ENCODE measurements at regions not wholly inside any gene's neighbourhood (a gene's known extent, or its start where the extent isn't known, plus 50 kb on each side); places are given as distances from the start of the nearest gene placed in this dataset.
"Not testable (repeated sequence)": the region's sequence is repeated elsewhere in the genome, so short reads cannot be mapped to it uniquely, and the experiment has no call there.

DNA sequence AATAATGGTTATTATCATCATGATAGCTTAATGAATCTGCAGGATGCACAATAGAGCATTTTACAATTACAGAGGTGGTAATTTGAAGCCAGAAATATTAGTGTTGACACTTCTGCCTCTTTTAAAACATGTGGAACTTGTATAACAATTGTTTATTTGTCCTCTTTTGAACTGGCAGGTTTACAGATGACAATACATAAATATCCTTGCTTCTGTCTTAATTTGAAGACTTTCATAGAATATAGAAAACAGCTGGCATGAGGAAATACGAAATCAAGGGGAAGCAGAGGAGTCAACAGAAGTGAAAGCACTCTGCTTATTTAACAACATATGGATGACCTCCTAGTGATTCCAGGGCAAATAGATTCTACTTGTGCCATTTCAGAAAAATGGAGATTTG lies 270.5 kb upstream of the SGO1 start:
- no peaks in the 10 kb centered on the region for H3K36me3 ChIP-seq (ENCODE audit: control insufficient read depth in 4 of 4, insufficient read depth in 4 of 4, low read length in 3 of 4)
- ChIA-PET CTCF (no interaction called here), POLR2A (interaction anchor here (0.7 kb wide), 1 partner anchor 1957 kb away, joined by 4 read pairs; no protein-coding TSS in a partner anchor)
- WGBS (ENCODE audit: insufficient coverage) = no CpG with 5 or more reads among the region's 1 CpG
- H3K4me3 ChIP-seq (ENCODE audit: control insufficient read depth in 1 of 7, extremely low read depth in 1 of 7, insufficient read depth in 4 of 7, low read depth in 2 of 7, low read length in 6 of 7) = no peak overlapping the region
- DNase-seq = no peak
- H3K27ac ChIP-seq (ENCODE audit: insufficient read depth in 1 of 2, low read depth in 1 of 2, low read length in 2 of 2, poor library complexity in 1 of 2, severe bottlenecking in 2 of 2) = no peak overlapping the region
- H3K4me1 ChIP-seq (ENCODE audit: control extremely low read depth in 1 of 4, control insufficient read depth in 4 of 4, insufficient read depth in 4 of 4, low read length in 3 of 4) = no peaks in the 10 kb centered on the region
- H3K9me3 ChIP-seq (ENCODE audit: control extremely low read depth in 1 of 5, control insufficient read depth in 4 of 5, insufficient read depth in 2 of 5, low read depth in 1 of 5, low read length in 4 of 5) = peaks cover 0 to 5% (median 0%) of the 10 kb centered on the region in 5 experiments
- H3K27me3 ChIP-seq (replicated peaks in 2 of 5; ENCODE audit: control insufficient read depth in 4 of 5, insufficient read depth in 5 of 5, low read length in 4 of 5) = no peaks in the 10 kb centered on the region

- ChIA-PET POLR2A (no interaction called here), CTCF (interaction anchor here (0.5 kb wide), 1 partner anchor 343 kb away, joined by 4 read pairs; no protein-coding TSS in a partner anchor)
- WGBS (ENCODE audit: insufficient coverage) = 67% methylated on average over 1 of the region's 1 CpG
- DNase-seq = no peak
- Histone ChIP-seq H3K36me3 (ENCODE audit: control insufficient read depth in 4 of 4, insufficient read depth in 4 of 4, low read length in 3 of 4) (no peaks in the 10 kb centered on the region), H3K9me3 (ENCODE audit: control extremely low read depth in 1 of 5, control insufficient read depth in 4 of 5, insufficient read depth in 2 of 5, low read depth in 1 of 5, low read length in 4 of 5) (peaks cover 0 to 1% (median 0%) of the 10 kb centered on the region in 5 experiments), H3K27ac (ENCODE audit: insufficient read depth in 1 of 2, low read depth in 1 of 2, low read length in 2 of 2, poor library complexity in 1 of 2, severe bottlenecking in 2 of 2) (no peak overlapping the region), H3K4me1 (ENCODE audit: control extremely low read depth in 1 of 4, control insufficient read depth in 4 of 4, insufficient read depth in 4 of 4, low read length in 3 of 4) (no peaks in the 10 kb centered on the region), H3K27me3 (replicated peaks in 2 of 5; ENCODE audit: control insufficient read depth in 4 of 5, insufficient read depth in 5 of 5, low read length in 4 of 5) (no peaks in the 10 kb centered on the region), H3K4me3 (ENCODE audit: control insufficient read depth in 1 of 7, extremely low read depth in 1 of 7, insufficient read depth in 4 of 7, low read depth in 2 of 7, low read length in 6 of 7) (no peak overlapping the region)
Measured at GRCh38 chr3:20451170-20451569, 265.2 kb upstream of the SGO1 start.

GRCh38 chr3:20450611-20451010 lies 264.6 kb upstream of the SGO1 start:
- 100% methylated on average over 1 of the region's 1 CpG for WGBS (ENCODE audit: insufficient coverage)
- no peaks in the 10 kb centered on the region for H3K36me3 ChIP-seq (ENCODE audit: control insufficient read depth in 4 of 4, insufficient read depth in 4 of 4, low read length in 3 of 4)
- POLR2A ChIA-PET = no interaction called here
- DNase-seq = no peak
- no peak overlapping the region for H3K4me3 ChIP-seq (ENCODE audit: control insufficient read depth in 1 of 7, extremely low read depth in 1 of 7, insufficient read depth in 4 of 7, low read depth in 2 of 7, low read length in 6 of 7)
- H3K9me3 ChIP-seq (ENCODE audit: control extremely low read depth in 1 of 5, control insufficient read depth in 4 of 5, insufficient read depth in 2 of 5, low read depth in 1 of 5, low read length in 4 of 5) = peaks cover 0 to 1% (median 0%) of the 10 kb centered on the region in 5 experiments
- no peak overlapping the region for H3K27ac ChIP-seq (ENCODE audit: insufficient read depth in 1 of 2, low read depth in 1 of 2, low read length in 2 of 2, poor library complexity in 1 of 2, severe bottlenecking in 2 of 2)
- no peaks in the 10 kb centered on the region for H3K27me3 ChIP-seq (replicated peaks in 2 of 5; ENCODE audit: control insufficient read depth in 4 of 5, insufficient read depth in 5 of 5, low read length in 4 of 5)
- no peaks in the 10 kb centered on the region for H3K4me1 ChIP-seq (ENCODE audit: control extremely low read depth in 1 of 4, control insufficient read depth in 4 of 4, insufficient read depth in 4 of 4, low read length in 3 of 4)
- CTCF ChIA-PET = interaction anchor here (0.5 kb wide), 1 partner anchor 343 kb away, joined by 4 read pairs; no protein-coding TSS in a partner anchor

DNA sequence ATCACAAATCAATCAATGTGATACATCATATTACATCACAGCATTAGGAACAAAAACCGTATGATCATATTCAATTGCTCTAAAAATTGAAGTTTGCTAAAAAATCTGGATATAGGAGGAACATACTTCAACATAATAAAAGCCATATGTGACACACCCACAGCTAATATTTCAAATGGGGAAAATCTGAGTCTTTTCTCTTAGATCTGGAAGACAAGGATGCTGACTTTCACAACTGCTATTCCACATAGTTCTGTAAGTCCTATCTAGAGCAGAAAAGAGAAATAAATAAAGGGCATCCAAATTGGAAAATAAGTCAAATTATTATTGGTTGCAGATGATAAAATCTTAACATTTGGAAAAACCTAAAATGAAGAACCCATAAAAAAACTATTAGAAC lies 256.8 kb upstream of the SGO1 start:
- no peaks in the 10 kb centered on the region for H3K9me3 ChIP-seq (ENCODE audit: control extremely low read depth in 1 of 5, control insufficient read depth in 4 of 5, insufficient read depth in 2 of 5, low read depth in 1 of 5, low read length in 4 of 5)
- ChIA-PET POLR2A (no interaction called here), CTCF (no interaction called here)
- no peaks in the 10 kb centered on the region for H3K27me3 ChIP-seq (replicated peaks in 2 of 5; ENCODE audit: control insufficient read depth in 4 of 5, insufficient read depth in 5 of 5, low read length in 4 of 5)
- H3K27ac ChIP-seq (ENCODE audit: insufficient read depth in 1 of 2, low read depth in 1 of 2, low read length in 2 of 2, poor library complexity in 1 of 2, severe bottlenecking in 2 of 2) = no peak overlapping the region
- no peak overlapping the region for H3K4me3 ChIP-seq (ENCODE audit: control insufficient read depth in 1 of 7, extremely low read depth in 1 of 7, insufficient read depth in 4 of 7, low read depth in 2 of 7, low read length in 6 of 7)
- no peaks in the 10 kb centered on the region for H3K36me3 ChIP-seq (ENCODE audit: control insufficient read depth in 4 of 4, insufficient read depth in 4 of 4, low read length in 3 of 4)
- WGBS (ENCODE audit: insufficient coverage) = no CpG with 5 or more reads among the region's 1 CpG
- H3K4me1 ChIP-seq (ENCODE audit: control extremely low read depth in 1 of 4, control insufficient read depth in 4 of 4, insufficient read depth in 4 of 4, low read length in 3 of 4) = no peaks in the 10 kb centered on the region
- no peak for DNase-seq

GRCh38 chr3:20427268-20427667 lies 241.3 kb upstream of the SGO1 start:
- H3K27ac ChIP-seq (ENCODE audit: insufficient read depth in 1 of 2, low read depth in 1 of 2, low read length in 2 of 2, poor library complexity in 1 of 2, severe bottlenecking in 2 of 2); H3K36me3 ChIP-seq (ENCODE audit: control insufficient read depth in 4 of 4, insufficient read depth in 4 of 4, low read length in 3 of 4); H3K4me1 ChIP-seq (ENCODE audit: control extremely low read depth in 1 of 4, control insufficient read depth in 4 of 4, insufficient read depth in 4 of 4, low read length in 3 of 4); CTCF ChIA-PET; H3K9me3 ChIP-seq (ENCODE audit: control extremely low read depth in 1 of 5, control insufficient read depth in 4 of 5, insufficient read depth in 2 of 5, low read depth in 1 of 5, low read length in 4 of 5); DNase-seq; POLR2A ChIA-PET; H3K4me3 ChIP-seq (ENCODE audit: control insufficient read depth in 1 of 7, extremely low read depth in 1 of 7, insufficient read depth in 4 of 7, low read depth in 2 of 7, low read length in 6 of 7); H3K27me3 ChIP-seq (replicated peaks in 2 of 5; ENCODE audit: control insufficient read depth in 4 of 5, insufficient read depth in 5 of 5, low read length in 4 of 5): not testable (repeated sequence)
- no CpG with 5 or more reads among the region's 2 CpGs for WGBS (ENCODE audit: insufficient coverage)

DNA sequence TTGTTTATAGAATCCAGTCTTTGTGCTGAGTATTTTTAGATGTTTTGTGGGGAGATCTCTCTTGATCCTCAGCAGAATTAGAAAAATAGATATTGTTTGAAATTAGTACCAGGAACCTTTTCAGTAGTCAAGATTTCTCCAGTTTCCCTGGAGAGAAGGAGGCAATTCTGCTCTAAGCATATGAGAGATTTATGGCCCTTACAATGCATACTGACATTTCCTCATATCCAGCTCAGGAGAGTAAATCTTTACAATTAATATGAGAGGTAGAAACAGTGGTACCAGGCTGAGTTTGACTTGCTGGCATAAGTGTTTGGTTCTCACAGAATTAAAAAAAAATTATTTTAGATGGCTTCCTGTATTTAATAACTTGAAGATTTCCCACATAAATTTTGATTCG lies 239.1 kb upstream of the SGO1 start:
- no CpG with 5 or more reads among the region's 1 CpG for WGBS (ENCODE audit: insufficient coverage)
- Histone ChIP-seq H3K36me3 (ENCODE audit: control insufficient read depth in 4 of 4, insufficient read depth in 4 of 4, low read length in 3 of 4) (no peaks in the 10 kb centered on the region), H3K4me1 (ENCODE audit: control extremely low read depth in 1 of 4, control insufficient read depth in 4 of 4, insufficient read depth in 4 of 4, low read length in 3 of 4) (no peaks in the 10 kb centered on the region), H3K4me3 (ENCODE audit: control insufficient read depth in 1 of 7, extremely low read depth in 1 of 7, insufficient read depth in 4 of 7, low read depth in 2 of 7, low read length in 6 of 7) (no peak overlapping the region), H3K9me3 (ENCODE audit: control extremely low read depth in 1 of 5, control insufficient read depth in 4 of 5, insufficient read depth in 2 of 5, low read depth in 1 of 5, low read length in 4 of 5) (no peaks in the 10 kb centered on the region), H3K27me3 (replicated peaks in 2 of 5; ENCODE audit: control insufficient read depth in 4 of 5, insufficient read depth in 5 of 5, low read length in 4 of 5) (no peaks in the 10 kb centered on the region), H3K27ac (ENCODE audit: insufficient read depth in 1 of 2, low read depth in 1 of 2, low read length in 2 of 2, poor library complexity in 1 of 2, severe bottlenecking in 2 of 2) (no peak overlapping the region)
- no peak for DNase-seq
- ChIA-PET CTCF (interaction anchor here (0.6 kb wide), 1 partner anchor 17 kb away, joined by 3 read pairs; no protein-coding TSS in a partner anchor), POLR2A (no interaction called here)

GRCh38 chr3:20424086-20424485 lies 238.1 kb upstream of the SGO1 start:
- Histone ChIP-seq H3K27ac (ENCODE audit: insufficient read depth in 1 of 2, low read depth in 1 of 2, low read length in 2 of 2, poor library complexity in 1 of 2, severe bottlenecking in 2 of 2) (no peak overlapping the region), H3K36me3 (ENCODE audit: control insufficient read depth in 4 of 4, insufficient read depth in 4 of 4, low read length in 3 of 4) (no peaks in the 10 kb centered on the region), H3K27me3 (replicated peaks in 2 of 5; ENCODE audit: control insufficient read depth in 4 of 5, insufficient read depth in 5 of 5, low read length in 4 of 5) (no peaks in the 10 kb centered on the region), H3K4me3 (ENCODE audit: control insufficient read depth in 1 of 7, extremely low read depth in 1 of 7, insufficient read depth in 4 of 7, low read depth in 2 of 7, low read length in 6 of 7) (no peak overlapping the region), H3K9me3 (ENCODE audit: control extremely low read depth in 1 of 5, control insufficient read depth in 4 of 5, insufficient read depth in 2 of 5, low read depth in 1 of 5, low read length in 4 of 5) (no peaks in the 10 kb centered on the region), H3K4me1 (ENCODE audit: control extremely low read depth in 1 of 4, control insufficient read depth in 4 of 4, insufficient read depth in 4 of 4, low read length in 3 of 4) (no peaks in the 10 kb centered on the region)
- ChIA-PET POLR2A (no interaction called here), CTCF (no interaction called here)
- no peak for DNase-seq
- no CpG with 5 or more reads among the region's 2 CpGs for WGBS (ENCODE audit: insufficient coverage)
